ENCODE measurements at regions not wholly inside any gene's neighbourhood (a gene's known extent, or its start where the extent isn't known, plus 50 kb on each side); places are given as distances from the start of the nearest gene placed in this dataset.

DNA sequence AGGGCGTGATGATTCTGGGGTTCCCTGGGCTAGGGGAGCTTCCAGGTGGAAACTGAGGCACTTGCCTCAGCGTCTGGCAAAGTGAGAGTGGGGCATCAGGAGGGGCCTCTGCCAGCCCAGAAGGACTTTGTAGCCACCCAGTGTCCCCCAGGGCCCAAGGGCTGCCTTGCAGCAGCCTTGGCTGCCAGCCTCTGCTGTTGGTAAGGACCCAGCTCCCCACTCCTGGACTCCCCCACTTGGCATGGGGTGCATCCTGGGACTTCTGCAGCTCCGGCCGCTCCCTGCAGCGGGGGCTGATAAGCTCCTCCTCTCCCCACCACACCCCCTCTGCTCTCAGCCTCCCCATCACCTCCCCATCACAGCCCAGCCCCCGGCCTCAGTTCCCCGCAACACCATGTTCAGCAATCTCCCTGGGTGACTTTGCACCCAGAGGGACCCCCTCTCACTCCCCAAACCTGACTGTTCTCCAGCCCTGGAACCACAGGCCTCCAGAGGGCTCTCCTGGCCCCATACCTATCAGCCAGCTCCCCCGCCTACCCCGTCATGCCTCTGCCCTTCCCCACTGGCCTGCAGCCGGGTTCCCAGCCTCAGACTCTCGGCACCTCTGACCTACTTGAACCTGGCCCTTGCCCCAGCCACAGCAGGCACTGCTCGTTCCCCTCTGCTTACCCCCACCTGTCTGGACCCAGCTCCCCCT is 113.0 kb downstream of the CRYAA start:
- no peak overlapping the region for H3K27ac Mint-ChIP-seq
- Histone ChIP-seq H3F3A (replicated peaks; ENCODE audit: low read depth) (no peaks in the 10 kb centered on the region), H2AFZ (no peak overlapping the region), H3K4me1 (ENCODE audit: insufficient read depth) (0 out of 2 replicates have a peak, but pooled peaks cover 8% of the 10 kb centered on the region), H3K4me2 (no peak overlapping the region), H3K4me3 (no peak overlapping the region), H3K9me2 (ENCODE audit: insufficient read depth) (peaks cover 7% of the 10 kb centered on the region; the same call in 1 of the 2 replicates), H3K79me2 (replicated peaks; ENCODE audit: insufficient read depth) (no peaks in the 10 kb centered on the region), H3K27me3 (ENCODE audit: insufficient read depth) (no peaks in the 10 kb centered on the region), H3K27ac (ENCODE audit: low read depth) (no peak overlapping the region), H4K20me1 (replicated peaks; ENCODE audit: insufficient read depth) (no peaks in the 10 kb centered on the region), H3K36me3 (ENCODE audit: insufficient read depth) (no peaks in the 10 kb centered on the region; the same call in 1 of the 2 replicates)
- no peaks in the 10 kb centered on the region for H3K36me3 Mint-ChIP-seq (ENCODE audit: low read depth)
- no peak overlapping the region for H3K4me3 Mint-ChIP-seq
- TF ChIP-seq, protein P1, sequence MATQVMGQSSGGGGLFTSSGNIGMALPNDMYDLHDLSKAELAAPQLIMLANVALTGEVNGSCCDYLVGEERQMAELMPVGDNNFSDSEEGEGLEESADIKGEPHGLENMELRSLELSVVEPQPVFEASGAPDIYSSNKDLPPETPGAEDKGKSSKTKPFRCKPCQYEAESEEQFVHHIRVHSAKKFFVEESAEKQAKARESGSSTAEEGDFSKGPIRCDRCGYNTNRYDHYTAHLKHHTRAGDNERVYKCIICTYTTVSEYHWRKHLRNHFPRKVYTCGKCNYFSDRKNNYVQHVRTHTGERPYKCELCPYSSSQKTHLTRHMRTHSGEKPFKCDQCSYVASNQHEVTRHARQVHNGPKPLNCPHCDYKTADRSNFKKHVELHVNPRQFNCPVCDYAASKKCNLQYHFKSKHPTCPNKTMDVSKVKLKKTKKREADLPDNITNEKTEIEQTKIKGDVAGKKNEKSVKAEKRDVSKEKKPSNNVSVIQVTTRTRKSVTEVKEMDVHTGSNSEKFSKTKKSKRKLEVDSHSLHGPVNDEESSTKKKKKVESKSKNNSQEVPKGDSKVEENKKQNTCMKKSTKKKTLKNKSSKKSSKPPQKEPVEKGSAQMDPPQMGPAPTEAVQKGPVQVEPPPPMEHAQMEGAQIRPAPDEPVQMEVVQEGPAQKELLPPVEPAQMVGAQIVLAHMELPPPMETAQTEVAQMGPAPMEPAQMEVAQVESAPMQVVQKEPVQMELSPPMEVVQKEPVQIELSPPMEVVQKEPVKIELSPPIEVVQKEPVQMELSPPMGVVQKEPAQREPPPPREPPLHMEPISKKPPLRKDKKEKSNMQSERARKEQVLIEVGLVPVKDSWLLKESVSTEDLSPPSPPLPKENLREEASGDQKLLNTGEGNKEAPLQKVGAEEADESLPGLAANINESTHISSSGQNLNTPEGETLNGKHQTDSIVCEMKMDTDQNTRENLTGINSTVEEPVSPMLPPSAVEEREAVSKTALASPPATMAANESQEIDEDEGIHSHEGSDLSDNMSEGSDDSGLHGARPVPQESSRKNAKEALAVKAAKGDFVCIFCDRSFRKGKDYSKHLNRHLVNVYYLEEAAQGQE (IDR thresholded peaks at IDR 0.05; ENCODE audit: unreplicated experiment): no peak
- TF ChIP-seq, protein P2, sequence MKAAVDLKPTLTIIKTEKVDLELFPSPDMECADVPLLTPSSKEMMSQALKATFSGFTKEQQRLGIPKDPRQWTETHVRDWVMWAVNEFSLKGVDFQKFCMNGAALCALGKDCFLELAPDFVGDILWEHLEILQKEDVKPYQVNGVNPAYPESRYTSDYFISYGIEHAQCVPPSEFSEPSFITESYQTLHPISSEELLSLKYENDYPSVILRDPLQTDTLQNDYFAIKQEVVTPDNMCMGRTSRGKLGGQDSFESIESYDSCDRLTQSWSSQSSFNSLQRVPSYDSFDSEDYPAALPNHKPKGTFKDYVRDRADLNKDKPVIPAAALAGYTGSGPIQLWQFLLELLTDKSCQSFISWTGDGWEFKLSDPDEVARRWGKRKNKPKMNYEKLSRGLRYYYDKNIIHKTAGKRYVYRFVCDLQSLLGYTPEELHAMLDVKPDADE (IDR thresholded peaks at IDR 0.05): no peak
- TF ChIP-seq, protein P3, sequence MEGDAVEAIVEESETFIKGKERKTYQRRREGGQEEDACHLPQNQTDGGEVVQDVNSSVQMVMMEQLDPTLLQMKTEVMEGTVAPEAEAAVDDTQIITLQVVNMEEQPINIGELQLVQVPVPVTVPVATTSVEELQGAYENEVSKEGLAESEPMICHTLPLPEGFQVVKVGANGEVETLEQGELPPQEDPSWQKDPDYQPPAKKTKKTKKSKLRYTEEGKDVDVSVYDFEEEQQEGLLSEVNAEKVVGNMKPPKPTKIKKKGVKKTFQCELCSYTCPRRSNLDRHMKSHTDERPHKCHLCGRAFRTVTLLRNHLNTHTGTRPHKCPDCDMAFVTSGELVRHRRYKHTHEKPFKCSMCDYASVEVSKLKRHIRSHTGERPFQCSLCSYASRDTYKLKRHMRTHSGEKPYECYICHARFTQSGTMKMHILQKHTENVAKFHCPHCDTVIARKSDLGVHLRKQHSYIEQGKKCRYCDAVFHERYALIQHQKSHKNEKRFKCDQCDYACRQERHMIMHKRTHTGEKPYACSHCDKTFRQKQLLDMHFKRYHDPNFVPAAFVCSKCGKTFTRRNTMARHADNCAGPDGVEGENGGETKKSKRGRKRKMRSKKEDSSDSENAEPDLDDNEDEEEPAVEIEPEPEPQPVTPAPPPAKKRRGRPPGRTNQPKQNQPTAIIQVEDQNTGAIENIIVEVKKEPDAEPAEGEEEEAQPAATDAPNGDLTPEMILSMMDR (conservative IDR thresholded peaks at IDR 0.05; ENCODE audit: low read depth in 2 of 2): 0 out of 4 replicates have a peak, but pooled peaks of 1 of the 2 experiments have one; percentile 12
- H3K27me3 Mint-ChIP-seq (ENCODE audit: insufficient read depth, low read depth, poor library complexity): peaks cover 20% of the 10 kb centered on the region
- ATAC-seq (peak; percentile 27), DNase-seq (ENCODE audit: low spot score) (no peak)
- H3K9me3 Mint-ChIP-seq: no peaks in the 10 kb centered on the region
- peaks cover 28% of the 10 kb centered on the region for H3K4me1 Mint-ChIP-seq

DNA sequence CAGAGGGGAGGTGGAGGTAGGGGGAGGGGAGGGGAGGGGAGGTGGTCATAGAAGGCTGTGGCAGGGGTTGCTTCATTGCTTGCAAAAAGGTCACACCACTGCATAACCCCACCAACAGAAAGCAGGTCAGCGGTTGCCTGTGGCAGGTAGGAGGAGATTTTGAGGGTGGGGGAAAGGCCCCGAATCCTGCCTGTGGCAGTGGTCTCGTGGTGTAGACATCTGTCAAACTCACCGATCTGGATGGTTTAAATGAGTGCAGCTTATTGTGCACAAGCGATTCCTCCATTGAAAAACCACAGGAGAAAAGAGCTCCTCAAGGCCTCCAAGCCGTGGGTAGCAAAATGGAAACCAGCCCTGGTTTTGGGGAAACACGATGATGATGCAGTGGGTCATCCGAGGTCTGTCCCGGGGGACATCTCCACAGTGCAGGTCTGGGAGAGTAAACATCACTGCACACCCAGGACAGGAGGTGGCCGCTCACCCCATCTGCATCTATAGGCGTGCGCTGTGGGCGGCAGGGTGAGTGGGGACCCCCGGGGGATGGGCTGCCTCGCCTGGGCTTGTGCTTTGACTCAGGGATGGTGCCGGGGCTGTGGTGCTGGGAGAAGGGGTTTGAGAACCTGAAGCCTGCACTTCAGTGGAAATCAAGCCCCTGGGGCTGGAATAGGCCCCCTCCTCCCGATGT is 112.3 kb downstream of the CRYAA start:
- H3K36me3 ChIP-seq (ENCODE audit: insufficient read depth): no peaks in the 10 kb centered on the region; the same call in 1 of the 2 replicates
- H2AFZ ChIP-seq: no peak overlapping the region
- H3K4me1 ChIP-seq (ENCODE audit: insufficient read depth): 0 out of 2 replicates have a peak, but pooled peaks cover 8% of the 10 kb centered on the region
- ATAC-seq (no peak), DNase-seq (ENCODE audit: low spot score) (no peak)
- no peak overlapping the region for H3K4me3 ChIP-seq
- peaks cover 7% of the 10 kb centered on the region; the same call in 1 of the 2 replicates for H3K9me2 ChIP-seq (ENCODE audit: insufficient read depth)
- no peaks in the 10 kb centered on the region for H3F3A ChIP-seq (replicated peaks; ENCODE audit: low read depth)
- no peaks in the 10 kb centered on the region for H4K20me1 ChIP-seq (replicated peaks; ENCODE audit: insufficient read depth)
- Mint-ChIP-seq H3K4me3 (no peak overlapping the region), H3K27ac (no peak overlapping the region), H3K4me1 (peaks cover 31% of the 10 kb centered on the region), H3K27me3 (ENCODE audit: insufficient read depth, low read depth, poor library complexity) (peaks cover 20% of the 10 kb centered on the region), H3K9me3 (no peaks in the 10 kb centered on the region), H3K36me3 (ENCODE audit: low read depth) (no peaks in the 10 kb centered on the region)
- H3K27ac ChIP-seq (ENCODE audit: low read depth): no peak overlapping the region
- H3K27me3 ChIP-seq (ENCODE audit: insufficient read depth): no peaks in the 10 kb centered on the region
- H3K79me2 ChIP-seq (replicated peaks; ENCODE audit: insufficient read depth): no peaks in the 10 kb centered on the region
- no peak overlapping the region for H3K4me2 ChIP-seq
- TF ChIP-seq CREB1 (CRISPR knock-in tag; IDR thresholded peaks at IDR 0.05; ENCODE audit: low read depth): no peak
- TF ChIP-seq ZNF114 (CRISPR knock-in tag; IDR thresholded peaks at IDR 0.05): no peak
- no peak for TF ChIP-seq NANOG (IDR thresholded peaks at IDR 0.05; ENCODE audit: borderline replicate concordance)
- TF ChIP-seq, protein P3 (conservative IDR thresholded peaks at IDR 0.05; ENCODE audit: low read depth in 2 of 2): no peak

Data from GM23338 (cell line).